NCI-H2029 treated with DMSO at 0.1 percent for 48 hours (cell line): ENCODE measurements at regions not wholly inside any gene's neighbourhood (a gene's known extent, or its start where the extent isn't known, plus 50 kb on each side); places are given as distances from the start of the nearest gene placed in this dataset.
A peak's percentile ranks its signal among the peaks of the same experiment; 100 is the strongest.
"Not testable (repeated sequence)": the region's sequence is repeated elsewhere in the genome, so short reads cannot be mapped to it uniquely, and the experiment has no call there.

Experiments
- DNase-seq: peaks from one replicate; lab custom pipeline; 2025; lab: John Stamatoyannopoulos, UW

DNA sequence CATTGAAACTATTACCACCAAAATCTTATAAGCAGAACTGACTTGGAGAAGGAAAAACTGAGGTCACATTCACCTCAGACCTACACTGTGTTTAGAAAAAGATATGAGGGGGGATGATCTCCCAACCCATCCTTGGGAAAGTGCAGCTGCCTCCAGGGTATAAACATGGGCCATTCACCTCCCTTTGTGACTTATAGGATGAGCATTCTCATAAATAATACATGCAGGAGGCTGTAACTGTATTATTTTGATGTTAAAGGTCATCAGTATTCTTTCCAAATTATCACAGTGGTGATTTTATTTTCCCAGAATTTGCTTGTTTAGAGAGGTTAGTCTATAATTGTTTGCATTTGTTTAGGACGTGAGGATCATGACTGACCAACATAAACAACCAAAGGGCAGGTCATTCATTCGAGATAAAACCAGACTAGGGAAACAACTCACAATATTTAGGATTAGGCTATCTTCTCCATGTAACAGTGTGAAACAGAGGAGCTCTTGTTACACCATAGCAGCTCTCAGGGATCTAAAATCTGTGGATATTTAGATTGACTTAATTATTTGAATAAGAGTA, 109.2 kb upstream of the NR5A2 start:
- no peak for DNase-seq

DNA sequence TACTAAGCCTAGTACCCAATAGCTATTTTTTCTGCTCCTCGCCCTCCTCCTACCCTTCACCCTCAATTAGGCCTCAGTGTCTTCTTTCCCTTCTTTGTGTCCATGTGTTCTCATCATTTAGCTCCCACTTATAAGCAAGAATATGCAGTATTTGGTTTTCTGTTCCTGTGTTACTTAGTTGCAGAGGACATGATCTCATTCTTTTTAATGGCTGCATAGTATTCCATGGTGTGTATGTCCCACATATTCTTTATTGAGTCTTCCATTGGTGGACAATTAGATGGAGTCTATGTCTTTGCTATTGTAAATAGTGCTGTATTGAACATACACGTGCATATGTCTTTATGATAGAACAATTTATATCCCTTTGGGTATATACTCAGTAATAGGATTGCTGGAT, 106.9 kb upstream of the NR5A2 start:
- DNase-seq: no peak

DNA sequence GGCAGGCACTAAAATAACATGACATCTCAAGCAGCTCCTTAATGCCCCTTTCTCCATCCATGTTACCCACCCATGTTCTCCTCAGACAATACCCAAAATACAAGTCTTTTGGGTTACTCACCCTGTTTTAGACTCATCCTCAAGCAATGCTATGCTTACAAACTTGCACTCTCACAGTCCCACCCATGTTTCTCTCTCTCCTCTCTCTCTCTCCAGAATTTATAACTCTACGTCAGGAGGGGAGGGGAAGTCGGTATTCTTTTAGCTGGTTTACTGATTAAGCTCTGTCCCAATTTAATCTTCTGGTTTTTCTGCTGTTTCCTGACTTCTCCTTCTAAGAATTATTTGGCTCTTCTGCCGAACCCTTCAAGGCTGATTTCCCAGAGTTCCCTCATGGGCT, 98.0 kb upstream of the NR5A2 start:
- DNase-seq: no peak

DNA sequence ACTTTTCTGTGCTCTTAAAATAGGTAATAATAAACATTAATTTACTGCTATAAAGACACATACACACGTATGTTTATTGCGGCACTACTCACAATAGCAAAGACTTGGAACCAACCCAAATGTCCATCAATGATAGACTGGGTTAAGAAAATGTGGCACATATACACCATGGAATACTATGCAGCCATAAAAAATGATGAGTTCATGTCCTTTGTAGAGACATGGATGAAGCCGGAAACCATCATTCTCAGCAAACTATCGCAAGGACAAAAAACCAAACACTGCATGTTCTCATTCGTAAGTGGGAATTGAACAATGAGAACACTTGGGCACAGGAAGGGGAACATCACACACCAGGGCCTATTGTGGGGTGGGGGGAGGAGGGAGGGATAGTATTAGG, 97.4 kb upstream of the NR5A2 start:
- not testable (repeated sequence) for DNase-seq

DNA sequence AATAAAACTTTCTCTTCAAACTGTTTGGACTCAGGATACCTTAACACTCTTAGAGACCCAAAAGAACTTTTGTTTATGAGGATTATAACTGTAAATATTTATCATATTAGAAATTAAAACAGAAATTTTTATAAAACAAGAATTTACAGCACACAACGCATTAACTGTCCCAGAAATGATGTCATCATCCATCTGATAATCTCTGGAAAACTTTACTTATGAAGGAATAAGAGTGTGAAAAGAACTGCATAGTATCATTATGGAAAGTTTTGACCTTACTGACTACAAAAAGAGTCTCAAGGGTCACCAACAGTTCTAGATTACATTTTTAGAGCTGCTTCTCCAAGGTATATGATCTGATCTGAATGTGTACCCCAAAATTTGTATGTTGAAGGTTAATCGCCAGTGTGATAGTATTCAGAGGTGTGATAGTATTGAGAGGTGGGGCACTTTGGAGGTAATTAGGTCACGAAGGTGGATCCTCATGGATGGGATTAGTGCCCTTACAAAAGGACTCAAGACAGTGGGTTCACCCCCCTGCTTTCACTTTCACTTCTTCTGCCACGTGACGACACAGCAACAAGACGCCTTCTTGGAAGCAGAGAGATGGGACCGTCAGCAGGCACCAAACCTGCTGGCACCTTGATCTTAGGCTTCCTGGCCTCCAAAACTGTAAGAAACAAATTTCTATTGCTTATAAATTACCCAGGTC, 95.7 kb upstream of the NR5A2 start:
- DNase-seq: peak; percentile 29

DNA sequence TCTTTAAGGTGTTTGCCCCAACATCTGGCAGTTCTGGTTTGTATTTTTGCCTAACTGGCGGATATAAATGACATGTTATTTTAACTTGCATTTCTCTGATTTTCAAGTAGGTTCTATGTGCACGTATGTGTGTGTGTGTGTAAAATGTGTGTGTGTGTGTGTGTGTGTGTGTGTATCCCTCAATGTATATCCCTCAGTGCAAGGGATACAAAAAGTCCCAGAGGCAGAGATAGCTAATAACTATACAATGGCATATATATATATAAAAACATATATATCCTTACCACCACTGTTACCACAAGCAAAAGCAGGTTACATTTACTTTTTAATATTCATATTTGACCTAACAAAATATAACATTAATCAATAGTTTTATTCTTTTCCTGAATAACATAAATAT, 95.0 kb upstream of the NR5A2 start:
- DNase-seq: no peak

DNA sequence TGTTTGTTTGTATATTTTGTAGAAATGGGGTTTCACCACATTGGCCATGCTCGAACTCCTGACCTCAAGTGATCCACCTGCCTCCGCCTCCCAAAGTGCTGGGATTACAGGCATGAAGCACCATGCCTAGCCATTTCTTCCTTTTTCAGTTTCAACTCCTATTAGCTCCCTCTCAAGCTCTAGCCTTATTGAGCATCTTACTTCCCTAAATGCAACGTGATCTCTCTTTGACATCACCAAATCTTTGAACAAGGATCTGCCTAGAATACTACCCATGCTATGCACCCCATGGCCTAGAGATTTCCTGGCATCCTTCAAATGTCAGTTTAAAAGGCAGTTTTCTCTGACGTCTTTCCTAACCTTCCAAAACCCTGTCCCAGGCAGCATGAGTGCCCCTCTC, 91.1 kb upstream of the NR5A2 start:
- no peak for DNase-seq

DNA sequence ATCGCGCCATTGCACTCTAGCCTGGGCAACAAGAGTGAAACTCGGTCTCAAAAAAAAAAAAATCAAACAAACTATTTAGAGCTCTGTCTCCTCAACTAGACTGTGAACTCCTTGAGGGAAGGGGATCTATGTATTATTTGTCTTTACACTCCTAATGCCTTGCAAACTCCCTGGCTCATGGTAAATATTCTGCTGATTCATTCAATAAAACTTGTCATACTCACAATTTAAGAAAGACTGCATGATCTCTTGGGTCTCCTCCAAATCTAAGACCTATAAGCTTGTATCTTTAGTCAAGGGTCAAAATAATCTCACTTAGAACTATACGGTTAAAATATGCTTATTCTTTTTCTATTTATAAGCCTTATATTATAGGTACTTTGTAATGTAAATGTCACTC, 90.3 kb upstream of the NR5A2 start:
- no peak for DNase-seq

DNA sequence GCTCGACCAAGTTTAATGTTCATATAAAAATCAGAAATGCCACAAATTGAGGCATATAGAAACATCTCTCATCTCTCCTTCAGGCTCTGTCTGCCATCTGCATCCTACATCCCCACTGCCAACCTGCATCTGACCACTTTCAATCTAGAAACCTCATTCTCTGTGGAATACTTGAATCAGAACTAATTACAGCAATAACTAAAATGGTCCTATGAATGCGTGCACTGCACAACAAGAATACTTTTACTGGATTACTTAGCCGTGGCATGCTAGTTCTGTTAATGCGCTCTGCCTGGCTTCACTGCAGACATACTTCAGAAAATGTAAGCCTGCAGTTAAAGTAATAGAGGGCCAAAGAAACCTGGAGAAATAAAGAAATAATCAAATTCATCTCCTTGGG, 89.8 kb upstream of the NR5A2 start:
- no peak for DNase-seq

DNA sequence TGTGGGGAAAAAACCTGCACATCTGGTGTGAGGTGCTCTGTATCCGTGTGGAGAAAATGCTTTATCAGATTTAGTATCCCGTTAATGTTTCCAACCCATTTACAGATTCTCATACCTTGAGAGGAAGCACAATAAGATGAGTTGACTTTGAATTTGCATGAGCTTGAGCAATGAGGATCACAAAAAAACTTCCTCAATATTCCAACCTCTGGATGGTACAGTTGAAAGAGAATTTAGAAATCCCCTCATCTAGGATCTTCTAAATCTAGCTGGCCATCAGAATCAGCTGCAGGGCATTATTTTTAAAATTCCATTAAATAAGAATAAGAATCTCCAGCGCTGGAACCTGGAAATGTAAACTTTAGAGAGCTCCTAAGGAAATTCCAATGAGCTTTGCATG, 82.5 kb upstream of the NR5A2 start:
- no peak for DNase-seq

DNA sequence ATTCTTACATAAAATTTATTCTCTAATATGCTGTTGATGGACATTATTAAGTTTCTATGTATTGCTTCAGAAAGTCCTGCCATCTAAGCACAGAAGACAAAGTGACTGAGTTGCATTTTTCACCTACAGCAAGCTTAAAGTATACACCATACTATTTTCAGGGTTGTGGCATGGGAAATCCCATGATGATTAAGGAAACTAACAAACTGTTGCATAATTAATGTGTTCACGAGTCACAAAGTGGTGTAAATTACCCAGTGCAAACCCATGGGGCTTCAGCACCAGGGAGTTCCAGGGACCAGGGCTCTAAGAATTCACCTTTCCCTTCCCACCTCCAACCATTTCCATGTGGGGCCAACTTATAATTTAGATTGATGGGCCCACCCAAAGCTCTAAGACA, 81.9 kb upstream of the NR5A2 start:
- DNase-seq: no peak

DNA sequence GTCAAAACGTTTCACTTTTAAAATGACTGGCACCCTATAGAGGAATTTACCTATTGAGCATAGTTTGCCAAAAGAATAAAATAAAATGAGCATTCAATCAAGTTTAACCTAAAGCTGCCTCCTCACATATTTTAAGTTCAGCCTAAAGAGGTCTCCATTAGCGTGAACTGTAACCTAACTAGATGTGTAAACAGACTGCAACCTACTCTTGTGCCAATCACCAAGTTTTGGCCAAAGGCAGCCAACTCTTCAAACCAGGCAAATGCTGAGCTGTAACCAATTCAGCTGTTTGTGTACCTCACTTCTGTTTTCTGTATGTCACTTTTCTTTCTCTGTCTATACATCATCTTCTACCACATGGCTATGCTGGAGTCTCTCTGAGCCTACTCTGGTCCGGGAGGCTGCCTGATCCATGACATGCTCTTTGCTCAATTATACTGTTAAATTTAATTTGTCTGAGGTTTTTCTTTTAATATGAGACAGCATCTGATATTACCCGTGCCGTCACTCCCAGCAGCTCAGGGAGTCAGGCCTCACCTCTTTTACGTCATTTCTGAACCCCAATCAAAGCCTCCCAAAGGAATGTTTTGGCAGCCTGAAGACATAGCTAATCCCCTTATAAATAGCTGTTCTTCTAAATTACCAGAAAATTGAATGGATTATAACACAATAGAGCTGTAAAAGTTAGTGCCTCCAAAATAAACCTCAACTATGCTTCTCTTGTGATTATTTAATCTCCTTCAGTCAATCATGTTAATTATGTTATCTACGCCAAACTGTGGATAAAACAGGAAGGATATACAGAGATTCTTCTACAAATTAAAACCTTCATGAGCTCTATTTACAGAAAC, 81.0 kb upstream of the NR5A2 start:
- no peak for DNase-seq

DNA sequence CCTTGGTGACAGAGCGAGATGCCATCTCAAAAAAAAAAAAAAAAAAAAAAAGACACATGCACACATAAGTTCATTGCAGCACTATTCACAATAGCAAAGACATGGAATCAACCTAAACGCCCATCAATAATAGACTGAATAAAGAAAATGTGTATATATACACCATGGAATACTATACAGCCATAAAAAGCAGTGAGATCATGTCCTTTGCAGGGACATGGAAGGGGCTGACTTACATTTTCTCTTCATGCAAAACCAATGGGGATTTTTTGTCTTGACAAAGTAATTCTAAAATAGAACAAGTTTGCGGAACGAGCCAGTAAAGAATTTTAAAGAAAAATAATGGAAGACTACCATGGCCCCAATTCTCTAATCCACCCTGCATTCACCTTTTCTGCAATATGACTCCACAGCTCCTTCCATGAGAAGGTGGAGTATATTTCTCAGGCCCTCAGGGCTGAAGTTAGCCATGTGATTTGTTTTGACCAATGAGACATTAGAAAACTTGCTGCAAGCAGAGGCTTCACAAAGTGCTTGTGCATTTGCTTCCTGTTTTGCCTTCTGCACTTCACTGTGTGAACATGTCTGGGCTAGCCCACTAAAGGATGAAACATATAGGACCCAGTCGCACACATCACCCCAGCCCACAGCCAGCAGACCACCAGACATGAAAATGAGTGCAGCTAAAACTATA, 78.8 kb upstream of the NR5A2 start:
- no peak for DNase-seq

DNA sequence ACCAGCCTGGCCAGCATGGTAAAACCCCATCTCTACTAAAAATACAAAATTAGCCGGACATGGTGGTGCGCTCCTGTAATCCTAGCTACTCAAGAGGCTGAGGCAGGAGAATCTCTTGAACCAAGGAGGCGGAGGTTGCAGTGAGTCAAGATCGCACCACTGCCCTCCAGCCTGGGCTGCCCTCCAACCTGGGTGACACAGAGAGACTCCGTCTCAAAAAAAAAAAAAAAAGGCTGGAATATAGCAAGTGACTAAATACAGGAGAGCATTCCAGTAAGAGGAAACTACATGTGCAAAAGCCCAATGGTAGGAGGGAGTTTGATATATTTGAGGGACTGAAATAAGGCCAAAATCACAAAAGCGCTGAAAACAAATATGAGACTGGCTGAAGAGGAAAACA, 76.5 kb upstream of the NR5A2 start:
- DNase-seq: not testable (repeated sequence)

DNA sequence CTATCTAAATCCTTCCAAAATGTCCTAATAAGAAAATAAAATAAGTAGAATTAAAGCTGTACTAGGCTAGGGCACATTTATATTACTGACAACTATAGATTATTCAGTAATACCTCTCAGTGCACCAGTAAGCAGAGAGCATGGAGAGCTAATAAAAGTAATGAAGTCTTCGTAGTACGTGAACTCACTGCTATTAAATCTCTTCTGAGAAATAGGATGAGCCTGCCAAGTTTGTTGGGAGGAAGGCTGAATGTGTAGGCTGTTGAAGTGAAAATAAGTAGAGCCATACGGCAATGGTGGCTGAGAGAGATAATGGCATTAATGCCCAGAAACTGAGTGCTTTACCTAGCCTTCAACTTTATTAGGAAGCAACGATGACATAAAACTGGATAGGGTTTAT, 73.9 kb upstream of the NR5A2 start:
- no peak for DNase-seq

DNA sequence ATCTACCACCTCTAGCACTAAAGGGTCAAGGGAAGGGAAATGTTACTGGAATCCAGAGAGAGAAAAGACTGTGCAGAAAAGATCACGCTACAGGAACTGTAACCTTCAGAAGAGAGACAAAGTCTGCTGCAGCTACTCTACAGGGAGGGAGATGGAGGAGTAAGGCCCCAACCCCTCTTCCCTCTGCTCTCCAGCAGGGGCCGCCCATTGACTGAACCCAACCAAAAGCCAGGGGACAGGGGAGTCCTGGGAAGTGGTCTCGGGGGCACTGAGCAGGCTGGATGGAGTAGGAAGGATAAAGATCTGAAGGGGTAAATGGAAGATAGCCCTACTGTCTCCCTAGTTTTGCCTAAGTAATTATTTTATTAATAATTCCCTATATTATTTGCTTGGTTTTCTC, 72.8 kb upstream of the NR5A2 start:
- no peak for DNase-seq

DNA sequence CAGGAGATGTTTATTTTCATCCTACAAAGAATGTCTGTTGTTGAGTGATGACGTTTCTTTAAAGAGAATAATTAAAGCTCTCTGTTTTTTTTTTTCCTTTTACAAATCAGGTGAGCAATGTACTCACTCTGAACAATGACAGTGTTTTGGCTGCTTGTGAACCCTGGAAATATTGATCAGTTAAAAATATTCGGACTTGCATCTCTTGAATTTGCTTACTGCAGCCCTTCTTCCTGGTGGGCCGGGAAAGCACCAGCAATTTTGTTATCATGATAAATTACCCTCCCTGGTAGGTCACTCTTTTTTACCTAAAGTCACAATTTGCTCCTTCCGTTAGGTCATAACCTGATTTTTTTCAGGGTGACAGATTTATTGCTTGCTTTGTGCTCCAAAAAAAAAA, 72.3 kb upstream of the NR5A2 start:
- DNase-seq: no peak

DNA sequence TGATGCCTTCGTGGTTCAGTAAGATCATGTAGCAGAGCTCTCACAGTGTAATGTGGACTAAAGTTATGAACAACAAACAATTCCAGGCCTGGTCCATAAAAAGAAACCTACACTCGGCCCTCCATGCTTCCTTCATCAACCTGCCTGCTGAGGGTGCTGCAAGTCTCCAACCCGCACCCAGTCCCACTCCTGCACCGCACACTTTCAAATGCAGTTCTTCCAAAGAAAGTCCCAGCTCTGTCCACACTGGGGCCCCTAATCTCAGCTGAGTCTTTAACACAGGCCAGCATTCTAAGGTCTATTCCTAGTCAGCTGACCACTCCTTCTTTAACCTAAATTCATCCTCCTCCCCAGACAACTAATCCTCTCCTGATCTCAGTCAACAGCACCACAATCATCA, 71.5 kb upstream of the NR5A2 start:
- no peak for DNase-seq

DNA sequence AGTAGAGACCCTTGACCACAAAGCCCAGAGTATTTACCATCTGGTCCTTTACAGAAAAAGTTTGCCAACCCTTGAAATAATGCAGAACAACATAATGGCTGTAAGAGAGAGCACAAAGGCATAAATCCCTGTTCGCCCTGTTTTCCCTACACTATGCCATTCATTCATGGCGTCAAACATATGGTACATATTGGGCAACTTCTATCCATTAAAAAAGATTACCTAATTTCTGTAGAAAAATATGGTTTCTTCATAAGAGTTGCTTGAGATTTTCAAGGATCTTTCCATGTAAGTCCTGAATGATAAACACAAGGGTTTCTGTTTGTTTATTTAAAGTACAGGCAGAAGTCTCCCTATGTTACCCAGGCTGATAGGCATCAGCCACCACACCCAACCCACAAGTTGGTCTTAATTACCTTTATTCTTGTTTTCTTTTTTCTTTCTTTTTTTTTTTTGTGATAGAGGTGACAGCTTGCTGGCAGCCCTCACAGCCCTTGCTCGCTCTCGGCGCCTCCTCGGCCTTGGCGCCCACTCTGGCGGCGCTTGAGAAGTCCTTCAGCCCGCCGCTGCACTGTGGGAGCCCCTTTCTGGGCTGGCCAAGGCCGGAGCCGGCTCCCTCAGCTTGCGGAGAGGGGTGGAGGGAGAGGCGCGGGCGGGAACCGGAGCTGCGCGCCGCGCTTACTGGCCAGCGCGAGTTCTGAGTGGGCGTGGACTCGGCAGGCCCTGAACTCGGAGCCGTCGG, 68.3 kb upstream of the NR5A2 start:
- no peak for DNase-seq

DNA sequence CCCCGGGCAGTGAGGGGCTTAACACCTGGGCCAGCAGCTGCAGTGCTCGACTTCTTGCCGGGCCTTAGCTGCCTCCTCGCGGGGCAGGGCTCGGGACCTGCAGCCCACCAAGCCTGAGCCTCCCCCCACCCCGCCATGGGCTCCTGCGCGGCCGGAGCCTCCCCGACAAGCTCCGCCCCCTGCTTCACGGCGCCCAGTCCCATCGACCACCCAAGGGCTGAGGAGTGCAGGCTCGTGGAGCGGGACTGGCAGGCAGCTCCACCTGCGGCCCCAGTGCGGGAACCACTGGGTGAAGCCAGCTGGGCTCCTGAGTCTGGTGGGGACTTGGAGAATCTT, 67.8 kb upstream of the NR5A2 start:
- no peak for DNase-seq

DNA sequence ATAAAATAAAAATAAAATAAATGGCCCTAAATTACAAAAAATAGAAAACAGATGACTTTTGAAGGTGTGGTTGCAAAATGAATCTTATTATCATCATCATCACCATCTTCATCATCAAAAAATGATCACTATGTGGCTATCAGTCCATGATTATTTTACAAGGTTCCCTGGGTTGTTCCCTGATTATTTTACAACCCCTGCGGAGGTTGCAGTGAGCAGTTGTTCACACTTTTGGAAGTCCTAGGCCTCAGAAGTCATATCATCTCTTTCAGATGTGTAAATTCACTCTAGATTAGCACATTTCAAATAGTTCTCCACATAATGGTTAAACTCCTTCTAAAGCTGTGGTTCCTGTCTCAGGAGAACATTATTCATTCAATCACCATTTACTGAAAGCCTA, 57.4 kb upstream of the NR5A2 start:
- no peak for DNase-seq

DNA sequence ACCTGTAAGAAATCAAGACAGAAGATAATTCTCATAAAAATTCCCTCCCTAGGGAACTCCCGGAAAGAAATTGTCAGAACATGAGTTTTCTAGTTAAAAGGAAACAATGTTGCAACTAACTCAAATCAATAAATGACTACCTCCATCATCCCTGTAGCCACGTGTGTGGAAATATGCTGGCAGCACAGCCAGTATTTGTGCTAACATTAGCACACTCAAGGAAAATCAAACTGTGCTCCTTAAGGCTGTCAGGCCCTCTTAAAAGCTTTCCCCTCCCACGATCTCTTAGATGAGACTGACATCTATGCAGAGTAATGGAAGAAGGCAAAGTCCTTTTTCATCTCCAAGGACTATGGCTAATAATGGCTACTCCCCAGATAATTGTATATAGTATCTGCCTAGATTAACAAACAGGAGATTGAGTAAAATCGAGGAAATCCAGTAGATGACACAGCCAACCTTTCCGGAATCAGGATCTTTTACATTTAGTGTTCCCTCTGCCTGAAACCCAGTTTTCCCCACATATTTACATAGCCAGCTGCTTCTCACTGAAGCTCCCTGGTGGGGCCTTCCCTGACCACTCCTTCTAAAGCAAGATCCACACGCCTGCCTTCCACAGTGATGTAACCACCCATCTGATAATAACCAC, 50.9 kb upstream of the NR5A2 start:
- DNase-seq: no peak
